Fibroblast of lung (primary cell): ENCODE measurements at regions not wholly inside any gene's neighbourhood (a gene's known extent, or its start where the extent isn't known, plus 50 kb on each side); places are given as distances from the start of the nearest gene placed in this dataset.

ENCODE experiments used
- DNase-seq, 2 donors: peaks; one replicate each; pipeline versions ENCODE4 v3.0.0 to v3.0.0-alpha.2; 2010; ENCODE audit warnings: low read depth in 2 of 2
- H2AFZ ChIP-seq: 2 replicates; pipeline ENCODE4 v1.5.1; 2012; ENCODE audit warnings: low read length, control low read depth, inconsistent platforms
- H3K27ac ChIP-seq: 2 replicates; pipeline ENCODE4 v1.5.1; 2011; ENCODE audit warnings: low read length, control low read depth; ENCODE audit not compliant: insufficient read depth
- H3K27me3 ChIP-seq: 2 replicates; pipeline ENCODE4 v1.5.1; 2011; ENCODE audit warnings: mild to moderate bottlenecking, low read length; ENCODE audit not compliant: control insufficient read depth, insufficient read depth
- H3K36me3 ChIP-seq: 2 replicates; pipeline ENCODE4 v1.5.1; 2011; ENCODE audit warnings: low read length; ENCODE audit not compliant: control insufficient read depth, insufficient read depth
- H3K4me1 ChIP-seq: 2 replicates; pipeline ENCODE4 v1.5.1; 2011; ENCODE audit warnings: low read length; ENCODE audit not compliant: control insufficient read depth, insufficient read depth; ENCODE audit errors: extremely low read depth
- H3K4me2 ChIP-seq: 2 replicates; pipeline ENCODE4 v1.5.1; 2011; ENCODE audit warnings: low read length, control low read depth; ENCODE audit not compliant: insufficient read depth; ENCODE audit errors: extremely low read depth
- H3K4me3 ChIP-seq, 4 experiments: fragments of 200-600 bp in 1 of 4; sonication (generic) in 1 of 4; replicated peaks in 1 of 4; 2 replicates each; pipeline ENCODE4 v1.5.1; 2011 to 2016; ENCODE audit warnings: low read length in 4 of 4, low read depth in 3 of 4, mild to moderate bottlenecking in 3 of 4, control low read depth in 2 of 4, inconsistent platforms in 1 of 4, mixed read lengths in 1 of 4; ENCODE audit not compliant: insufficient read depth in 1 of 4; ENCODE audit errors: control extremely low read depth in 1 of 4
- H3K79me2 ChIP-seq: 2 replicates; pipeline ENCODE4 v1.5.1; 2012; ENCODE audit warnings: mild to moderate bottlenecking, low read length, inconsistent platforms; ENCODE audit not compliant: control insufficient read depth, insufficient read depth
- H3K9ac ChIP-seq: 2 replicates; pipeline ENCODE4 v1.5.1; 2011; ENCODE audit warnings: mild to moderate bottlenecking, low read length, control low read depth; ENCODE audit not compliant: insufficient read depth
- H3K9me3 ChIP-seq: 2 replicates; pipeline ENCODE4 v1.5.1; 2012; ENCODE audit warnings: low read depth, low read length; ENCODE audit not compliant: control insufficient read depth, insufficient read depth
- H4K20me1 ChIP-seq: 2 replicates; pipeline ENCODE4 v1.5.1; 2011; ENCODE audit warnings: low read length; ENCODE audit not compliant: control insufficient read depth, insufficient read depth; ENCODE audit errors: extremely low read depth
- EZH2 ChIP-seq: IDR thresholded peaks from 2 replicates; pipeline ENCODE4 v1.5.1; 2012; ENCODE audit warnings: low read length, control low read depth, mild to moderate bottlenecking; ENCODE audit errors: missing control alignments
- TF ChIP-seq, protein P1 (sequence below), 2 donors: IDR thresholded peaks in 1 of 2; conservative IDR thresholded peaks in 1 of 2; 1 replicate in 1 of 2; 2 replicates in 1 of 2; pipeline ENCODE4 v1.5.1; 2011 to 2012; ENCODE audit warnings: low read length in 2 of 2, control low read depth in 1 of 2, inconsistent platforms in 1 of 2, low read depth in 1 of 2, mild to moderate bottlenecking in 1 of 2

GRCh38 chr12:69168363-69168762, 71.0 kb upstream of the CPSF6 start:
- no peak for DNase-seq
- Histone ChIP-seq H3K4me3 (no peak overlapping the region), H3K4me1 (no peaks in the 10 kb centered on the region), H3K4me2 (no peak overlapping the region), H3K9me3 (no peaks in the 10 kb centered on the region), H3K27me3 (no peaks in the 10 kb centered on the region), H3K36me3 (no peaks in the 10 kb centered on the region), H3K9ac (no peak overlapping the region), H3K79me2 (no peaks in the 10 kb centered on the region), H4K20me1 (no peaks in the 10 kb centered on the region), H3K27ac (no peak overlapping the region), H2AFZ (no peak overlapping the region)
- TF ChIP-seq, protein P1, sequence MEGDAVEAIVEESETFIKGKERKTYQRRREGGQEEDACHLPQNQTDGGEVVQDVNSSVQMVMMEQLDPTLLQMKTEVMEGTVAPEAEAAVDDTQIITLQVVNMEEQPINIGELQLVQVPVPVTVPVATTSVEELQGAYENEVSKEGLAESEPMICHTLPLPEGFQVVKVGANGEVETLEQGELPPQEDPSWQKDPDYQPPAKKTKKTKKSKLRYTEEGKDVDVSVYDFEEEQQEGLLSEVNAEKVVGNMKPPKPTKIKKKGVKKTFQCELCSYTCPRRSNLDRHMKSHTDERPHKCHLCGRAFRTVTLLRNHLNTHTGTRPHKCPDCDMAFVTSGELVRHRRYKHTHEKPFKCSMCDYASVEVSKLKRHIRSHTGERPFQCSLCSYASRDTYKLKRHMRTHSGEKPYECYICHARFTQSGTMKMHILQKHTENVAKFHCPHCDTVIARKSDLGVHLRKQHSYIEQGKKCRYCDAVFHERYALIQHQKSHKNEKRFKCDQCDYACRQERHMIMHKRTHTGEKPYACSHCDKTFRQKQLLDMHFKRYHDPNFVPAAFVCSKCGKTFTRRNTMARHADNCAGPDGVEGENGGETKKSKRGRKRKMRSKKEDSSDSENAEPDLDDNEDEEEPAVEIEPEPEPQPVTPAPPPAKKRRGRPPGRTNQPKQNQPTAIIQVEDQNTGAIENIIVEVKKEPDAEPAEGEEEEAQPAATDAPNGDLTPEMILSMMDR (conservative IDR thresholded peaks at IDR 0.05 in 1 of 2, IDR thresholded peaks at IDR 0.05 in 1 of 2; ENCODE audit: low read depth in 1 of 2, low read length in 2 of 2) = no peak
- TF ChIP-seq EZH2 = no peak

DNA sequence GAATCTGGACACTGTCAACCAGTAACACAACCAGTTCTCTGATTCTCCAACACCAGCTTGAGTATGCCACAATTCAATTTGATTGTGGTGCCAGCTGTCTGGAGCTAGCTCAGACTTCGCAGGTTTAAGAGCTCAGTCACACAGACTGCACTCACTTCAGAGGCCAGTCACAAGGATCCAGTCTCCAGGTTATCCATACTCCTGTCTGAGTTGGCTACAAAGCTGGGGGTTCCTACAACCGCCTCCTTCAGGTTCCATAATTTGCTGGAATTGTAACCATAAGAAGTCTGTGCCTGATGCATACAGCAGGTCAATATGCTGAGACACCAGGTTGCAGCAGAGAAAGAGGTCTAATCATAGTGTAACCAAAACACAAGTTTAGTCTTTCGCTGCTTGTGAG, 70.5 kb upstream of the CPSF6 start:
- Histone ChIP-seq H3K79me2 (no peaks in the 10 kb centered on the region), H3K27me3 (no peaks in the 10 kb centered on the region), H3K36me3 (no peaks in the 10 kb centered on the region), H3K9ac (no peak overlapping the region), H3K9me3 (no peaks in the 10 kb centered on the region), H3K27ac (no peak overlapping the region), H3K4me1 (no peaks in the 10 kb centered on the region), H2AFZ (no peak overlapping the region), H3K4me3 (no peak overlapping the region), H4K20me1 (no peaks in the 10 kb centered on the region), H3K4me2 (no peak overlapping the region)
- TF ChIP-seq, protein P1 (conservative IDR thresholded peaks at IDR 0.05 in 1 of 2, IDR thresholded peaks at IDR 0.05 in 1 of 2; ENCODE audit: low read depth in 1 of 2, low read length in 2 of 2) = no peak
- no peak for TF ChIP-seq EZH2
- no peak for DNase-seq

DNA sequence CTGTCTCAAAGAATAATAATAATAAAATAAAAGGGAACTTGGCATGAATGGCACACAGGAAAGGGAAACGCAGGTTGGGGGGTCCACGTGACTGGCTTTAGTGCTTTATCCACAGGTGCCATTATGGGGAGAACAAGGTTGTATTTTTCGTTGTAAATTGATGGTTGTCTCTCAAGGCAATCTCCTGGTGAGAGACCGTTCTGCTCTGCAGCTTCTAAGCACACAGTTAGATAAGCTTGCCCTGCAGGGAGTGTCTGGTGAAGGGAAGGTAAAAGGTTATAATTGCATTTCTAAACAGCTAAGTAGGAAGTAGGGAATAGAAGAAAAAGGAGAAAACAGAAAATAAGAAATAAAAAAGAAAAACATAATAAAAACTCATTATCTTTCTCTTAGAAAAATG, 69.1 kb upstream of the CPSF6 start:
- no peak overlapping the region for H3K4me3 ChIP-seq
- H3K4me2 ChIP-seq = no peak overlapping the region
- H3K9me3 ChIP-seq = no peaks in the 10 kb centered on the region
- H4K20me1 ChIP-seq = no peaks in the 10 kb centered on the region
- H3K36me3 ChIP-seq = no peaks in the 10 kb centered on the region
- no peak overlapping the region for H3K27ac ChIP-seq
- no peak for DNase-seq
- H3K27me3 ChIP-seq = no peaks in the 10 kb centered on the region
- TF ChIP-seq, protein P1 (conservative IDR thresholded peaks at IDR 0.05 in 1 of 2, IDR thresholded peaks at IDR 0.05 in 1 of 2; ENCODE audit: low read depth in 1 of 2, low read length in 2 of 2) = no peak
- TF ChIP-seq EZH2 = no peak
- H3K9ac ChIP-seq = no peak overlapping the region
- no peaks in the 10 kb centered on the region for H3K4me1 ChIP-seq
- H3K79me2 ChIP-seq = no peaks in the 10 kb centered on the region
- no peak overlapping the region for H2AFZ ChIP-seq
